ENCODE measurements at regions not wholly inside any gene's neighbourhood (a gene's known extent, or its start where the extent isn't known, plus 50 kb on each side); places are given as distances from the start of the nearest gene placed in this dataset.

DNA sequence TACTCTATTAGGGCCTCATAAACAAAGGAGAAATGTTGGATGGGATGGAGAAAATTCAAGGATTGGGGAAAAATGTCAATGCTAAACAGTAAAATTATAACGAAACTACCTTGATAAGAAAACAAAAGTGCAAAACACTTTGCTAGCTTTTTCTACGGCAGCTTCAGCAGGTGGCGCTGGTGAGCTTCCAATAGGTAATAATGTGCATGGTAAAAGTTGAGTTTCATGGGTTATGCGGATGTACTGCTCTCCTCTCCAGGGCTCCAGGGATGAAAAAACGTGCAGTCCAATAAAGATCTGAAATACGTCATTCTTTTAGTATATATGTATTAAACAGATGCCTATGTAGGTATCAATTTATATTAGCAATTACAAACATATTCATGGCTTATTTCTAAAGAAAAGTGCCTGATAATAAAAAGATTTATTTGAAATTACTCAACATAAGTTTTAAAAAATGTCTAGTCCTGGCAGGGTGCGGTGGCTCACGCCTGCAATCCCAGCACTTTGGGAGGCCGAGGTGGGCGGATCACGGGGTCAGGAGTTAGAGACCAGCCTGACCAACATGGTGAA is 239.6 kb downstream of the GRXCR1 start:
- TF ChIP-seq, protein P1, sequence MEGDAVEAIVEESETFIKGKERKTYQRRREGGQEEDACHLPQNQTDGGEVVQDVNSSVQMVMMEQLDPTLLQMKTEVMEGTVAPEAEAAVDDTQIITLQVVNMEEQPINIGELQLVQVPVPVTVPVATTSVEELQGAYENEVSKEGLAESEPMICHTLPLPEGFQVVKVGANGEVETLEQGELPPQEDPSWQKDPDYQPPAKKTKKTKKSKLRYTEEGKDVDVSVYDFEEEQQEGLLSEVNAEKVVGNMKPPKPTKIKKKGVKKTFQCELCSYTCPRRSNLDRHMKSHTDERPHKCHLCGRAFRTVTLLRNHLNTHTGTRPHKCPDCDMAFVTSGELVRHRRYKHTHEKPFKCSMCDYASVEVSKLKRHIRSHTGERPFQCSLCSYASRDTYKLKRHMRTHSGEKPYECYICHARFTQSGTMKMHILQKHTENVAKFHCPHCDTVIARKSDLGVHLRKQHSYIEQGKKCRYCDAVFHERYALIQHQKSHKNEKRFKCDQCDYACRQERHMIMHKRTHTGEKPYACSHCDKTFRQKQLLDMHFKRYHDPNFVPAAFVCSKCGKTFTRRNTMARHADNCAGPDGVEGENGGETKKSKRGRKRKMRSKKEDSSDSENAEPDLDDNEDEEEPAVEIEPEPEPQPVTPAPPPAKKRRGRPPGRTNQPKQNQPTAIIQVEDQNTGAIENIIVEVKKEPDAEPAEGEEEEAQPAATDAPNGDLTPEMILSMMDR (conservative IDR thresholded peaks at IDR 0.05; ENCODE audit: low read depth, low read length), result peak; percentile 85
- no peak for TF ChIP-seq EZH2 (IDR thresholded peaks at IDR 0.05; ENCODE audit: borderline replicate concordance, low read depth, low read length, poor library complexity, severe bottlenecking)
